ENCODE measurements at regions not wholly inside any gene's neighbourhood (a gene's known extent, or its start where the extent isn't known, plus 50 kb on each side); places are given as distances from the start of the nearest gene placed in this dataset.
"Not testable (repeated sequence)": the region's sequence is repeated elsewhere in the genome, so short reads cannot be mapped to it uniquely, and the experiment has no call there.

- no peak for DNase-seq (ENCODE audit: low read depth in 4 of 4, low spot score in 3 of 4)
Observed at GRCh38 chr11:97471480-97471879, 1081.7 kb downstream of the JRKL start.

DNA sequence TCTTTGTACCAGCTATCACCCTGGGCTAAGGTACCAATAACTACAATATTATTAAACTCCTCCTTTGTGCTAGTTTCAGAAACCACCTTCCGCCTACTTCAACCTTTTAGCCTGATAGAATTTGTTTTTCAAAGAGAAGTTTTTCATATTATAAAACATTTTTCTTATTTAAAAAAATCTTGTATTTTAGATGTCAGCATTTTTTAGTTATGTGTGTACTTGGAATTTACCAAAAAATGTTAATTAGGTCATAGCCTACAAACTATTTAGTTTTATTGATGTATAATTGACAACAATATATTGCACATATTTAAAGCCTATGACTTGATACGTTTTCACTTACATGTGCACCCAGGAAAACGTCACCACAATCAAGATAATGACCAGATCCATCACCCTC is 1097.6 kb downstream of the JRKL start:
- DNase-seq (ENCODE audit: low read depth in 4 of 4, low spot score in 3 of 4): no peak

DNA sequence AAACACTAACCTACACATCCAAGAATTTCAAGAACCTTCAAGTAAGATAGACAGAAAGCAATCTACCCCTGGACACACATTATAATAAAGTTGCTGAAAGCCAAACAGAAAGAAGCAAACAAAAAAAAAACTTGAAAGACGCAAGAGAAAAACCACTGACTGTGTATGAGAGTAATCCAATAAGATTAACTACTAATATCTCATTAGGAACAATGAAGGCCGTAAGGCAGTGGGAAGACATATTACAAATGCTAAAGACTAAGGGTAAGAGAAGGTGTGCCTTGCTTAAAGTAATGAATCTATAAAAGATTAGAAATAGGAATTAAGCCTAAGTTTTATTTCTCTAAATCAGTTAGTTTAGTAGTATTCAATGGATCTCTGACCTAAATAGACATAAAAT is 1109.1 kb downstream of the JRKL start:
- no peak for DNase-seq (ENCODE audit: low read depth in 4 of 4, low spot score in 3 of 4)

GRCh38 chr11:97502201-97502600 is 1112.4 kb downstream of the JRKL start:
- DNase-seq (ENCODE audit: low read depth in 4 of 4, low spot score in 3 of 4): no peak

- DNase-seq (ENCODE audit: low read depth in 4 of 4, low spot score in 3 of 4): no peak
Observed at GRCh38 chr11:97506076-97506759, 1116.4 kb downstream of the JRKL start.

DNA sequence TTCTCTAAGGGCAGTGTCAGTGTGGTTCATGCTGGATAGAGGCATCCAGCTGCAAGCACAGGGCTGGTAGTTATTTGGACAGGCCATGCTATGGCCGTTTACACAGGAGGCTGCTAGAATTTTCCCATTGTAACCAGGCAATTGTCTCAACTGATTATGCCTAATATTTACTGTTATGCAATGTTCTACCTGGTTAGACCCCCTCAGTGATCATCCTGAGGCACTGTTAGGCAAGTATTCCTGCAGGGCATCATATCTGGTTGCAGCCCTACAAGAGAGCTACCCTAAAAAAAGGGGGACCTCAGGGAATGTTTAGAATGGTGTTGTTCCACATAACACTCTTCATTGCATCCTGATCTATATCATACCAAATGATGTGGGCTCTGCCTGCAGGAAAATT is 1124.6 kb downstream of the JRKL start:
- DNase-seq (ENCODE audit: low read depth in 4 of 4, low spot score in 3 of 4): no peak

DNA sequence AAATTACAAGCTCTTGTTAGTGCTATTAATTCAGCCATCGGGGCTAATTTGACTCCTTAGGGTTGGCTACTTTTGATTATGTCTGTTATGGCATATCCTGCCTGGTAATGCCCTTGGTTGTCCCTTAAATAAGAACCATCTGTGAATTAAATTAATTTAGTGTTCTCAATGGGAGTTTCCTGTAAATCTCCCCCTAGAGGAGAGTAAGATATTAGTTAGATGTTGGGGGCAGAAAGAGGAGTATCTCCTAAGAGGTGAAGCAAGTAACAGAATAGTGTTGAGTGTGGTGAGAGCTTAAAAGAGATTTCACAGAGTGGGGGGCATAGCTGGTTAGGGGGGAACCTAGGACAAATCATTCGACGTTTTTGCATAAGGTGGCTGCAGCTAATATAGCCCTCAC is 1126.9 kb downstream of the JRKL start:
- DNase-seq (ENCODE audit: low read depth in 4 of 4, low spot score in 3 of 4): no peak

DNA sequence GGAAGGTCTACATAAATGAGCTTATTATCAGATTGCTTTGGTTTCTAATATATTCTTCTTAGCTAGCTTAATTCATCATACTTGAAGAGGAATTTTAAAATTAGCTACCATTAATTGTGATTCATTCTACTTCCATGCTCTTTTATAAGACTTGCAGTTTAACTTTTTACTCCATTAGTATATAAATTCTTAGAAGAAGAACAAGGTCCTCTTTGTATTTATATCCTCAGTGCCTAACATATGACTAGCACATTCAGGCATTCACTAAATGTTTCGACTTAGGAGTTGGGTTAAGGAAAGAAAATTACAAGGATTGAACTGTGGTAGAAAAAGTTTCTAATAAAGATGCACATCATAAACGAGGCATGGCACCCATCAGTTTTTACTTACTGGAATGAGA is 1135.5 kb downstream of the JRKL start:
- DNase-seq (ENCODE audit: low read depth in 4 of 4, low spot score in 3 of 4): no peak

GRCh38 chr11:97537407-97538150 is 1147.8 kb downstream of the JRKL start:
- no peak for DNase-seq (ENCODE audit: low read depth in 4 of 4, low spot score in 3 of 4)

DNA sequence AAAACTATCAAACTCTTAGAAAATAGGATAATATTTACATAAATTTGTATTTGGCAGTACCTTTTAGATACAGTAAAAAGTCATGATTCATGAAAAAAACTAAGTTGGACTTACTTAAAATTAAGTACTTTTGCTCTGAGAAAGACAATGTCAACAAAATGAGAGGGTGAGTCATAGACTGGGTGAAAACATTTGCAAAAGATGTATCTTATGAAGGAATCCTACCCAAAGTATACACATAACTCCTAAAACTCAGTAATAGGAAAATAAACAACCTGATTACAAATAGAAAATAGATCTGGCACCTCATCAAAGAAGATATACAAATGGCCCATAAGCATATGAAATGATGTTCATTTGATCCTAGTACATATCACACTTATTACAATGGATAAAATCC is 1154.6 kb downstream of the JRKL start:
- DNase-seq (ENCODE audit: low read depth in 4 of 4, low spot score in 3 of 4): no peak

DNA sequence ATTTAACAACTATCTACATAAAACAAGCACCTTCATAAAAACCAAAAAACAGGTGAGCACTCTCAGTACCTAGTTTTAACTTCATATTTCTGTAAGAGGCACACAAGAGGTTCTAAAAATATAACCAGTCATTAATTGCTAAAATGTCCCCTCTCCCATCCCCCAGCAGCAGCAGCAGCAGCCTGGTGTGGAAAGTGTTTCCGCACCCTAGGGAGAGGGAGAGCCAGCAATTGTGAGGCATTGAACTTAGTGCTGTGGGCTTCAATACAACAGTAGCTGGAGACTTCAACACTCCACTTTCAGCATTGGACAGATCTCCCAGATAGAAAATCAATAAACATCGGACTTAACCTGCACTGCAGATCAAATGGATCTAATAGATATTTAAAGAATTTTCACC is 1158.5 kb downstream of the JRKL start:
- no peak for DNase-seq (ENCODE audit: low read depth in 4 of 4, low spot score in 3 of 4)

DNA sequence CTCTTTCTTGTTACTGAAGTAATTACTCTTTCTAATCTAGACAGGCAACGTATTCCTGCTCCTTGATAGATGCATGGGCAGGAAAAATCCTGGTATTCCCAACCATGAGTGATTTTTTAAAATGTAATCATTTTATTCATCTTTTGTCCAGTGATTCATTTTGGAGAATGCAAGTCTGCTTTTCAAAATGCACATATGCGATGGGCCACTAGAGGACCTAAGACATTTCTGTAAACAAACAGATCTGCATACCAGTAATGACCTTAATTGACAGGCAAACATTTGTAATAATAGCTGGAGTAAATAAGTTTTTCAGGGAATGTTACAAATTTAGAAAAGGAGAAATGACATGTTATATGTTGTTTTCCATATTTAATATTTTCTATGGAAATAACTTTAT is 1167.6 kb downstream of the JRKL start:
- DNase-seq (ENCODE audit: low read depth in 4 of 4, low spot score in 3 of 4): no peak

DNA sequence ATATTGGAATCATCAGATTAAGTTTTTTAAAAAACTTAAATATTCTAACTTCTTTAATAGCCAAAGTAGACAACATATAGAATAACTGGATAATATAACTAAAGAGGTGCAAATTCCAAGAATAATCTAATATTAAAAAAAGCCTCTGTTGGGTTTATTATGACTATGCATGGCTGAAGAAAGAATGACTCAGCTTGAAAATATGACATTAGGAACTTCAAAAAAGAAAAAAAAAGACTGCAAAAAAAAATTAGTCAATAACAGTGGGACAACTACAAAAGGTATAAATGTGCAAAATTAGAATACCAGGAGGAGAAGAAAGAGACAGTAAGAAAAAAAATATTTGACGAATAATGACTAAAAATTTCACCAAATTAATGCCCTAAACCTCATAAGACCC is 1178.0 kb downstream of the JRKL start:
- DNase-seq (ENCODE audit: low read depth in 4 of 4, low spot score in 3 of 4): no peak

- DNase-seq (ENCODE audit: low read depth in 4 of 4, low spot score in 3 of 4): no peak
Observed at GRCh38 chr11:97570636-97571035, 1180.8 kb downstream of the JRKL start.

- not testable (repeated sequence) for DNase-seq (ENCODE audit: low read depth in 4 of 4, low spot score in 3 of 4)
Observed at GRCh38 chr11:97573771-97574170, 1184.0 kb downstream of the JRKL start.

- DNase-seq (ENCODE audit: low read depth in 4 of 4, low spot score in 3 of 4): no peak
Observed at GRCh38 chr11:97574976-97575665, 1185.3 kb downstream of the JRKL start.

DNA sequence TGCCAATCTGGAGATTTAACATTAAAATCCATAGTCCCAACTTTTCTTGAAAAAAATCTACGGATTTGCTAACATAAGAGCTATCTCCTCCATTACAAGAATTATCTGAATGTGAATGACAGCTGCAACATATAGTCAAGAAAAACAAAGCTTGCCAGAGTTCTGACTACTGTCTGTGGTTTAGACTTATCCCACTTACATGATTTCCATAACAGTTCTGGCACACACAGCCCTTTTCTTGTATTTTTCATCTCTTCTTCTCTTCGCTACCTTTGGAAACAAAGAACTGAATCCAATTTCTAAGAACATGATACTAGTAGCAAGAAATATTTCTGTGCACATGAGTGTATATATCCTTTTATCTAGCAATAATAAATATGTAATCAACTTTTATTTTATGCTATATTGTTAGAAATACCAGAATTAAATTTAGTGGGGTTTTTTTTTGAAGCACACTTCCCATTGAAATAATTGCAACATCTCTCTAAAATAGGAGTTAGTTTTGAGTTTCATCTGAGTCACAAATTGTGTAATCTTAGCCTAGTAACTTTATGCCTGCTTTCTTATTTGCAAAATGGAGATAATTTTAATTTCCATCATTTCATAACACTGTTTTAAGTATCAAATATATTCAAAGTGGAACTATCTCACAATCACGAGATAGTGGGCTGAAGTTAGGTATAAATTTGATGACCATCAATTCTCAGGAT is 1217.6 kb downstream of the JRKL start:
- no peak for DNase-seq (ENCODE audit: low read depth in 4 of 4, low spot score in 3 of 4)

DNA sequence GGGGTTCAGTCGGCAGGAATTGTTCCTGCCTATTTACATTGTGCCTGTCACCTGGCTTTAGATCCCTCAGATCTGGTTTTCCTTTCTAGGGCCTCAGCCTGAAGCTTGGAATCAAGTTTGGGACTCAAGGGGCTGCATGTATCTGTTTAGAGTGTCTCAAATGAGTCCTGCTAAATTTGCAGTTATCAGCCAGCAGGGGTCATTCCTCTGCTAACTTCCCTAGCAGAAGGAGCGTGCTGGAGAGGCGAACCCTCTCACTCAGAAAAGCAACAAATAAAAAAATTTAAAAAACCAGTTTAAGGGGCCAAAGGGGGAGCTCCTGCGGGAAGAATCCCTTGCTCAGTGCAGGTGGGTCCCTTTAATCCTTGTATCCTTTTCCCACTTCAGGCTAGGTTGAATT is 1220.2 kb downstream of the JRKL start:
- DNase-seq (ENCODE audit: low read depth in 4 of 4, low spot score in 3 of 4): no peak

GRCh38 chr11:97610854-97611253 is 1221.0 kb downstream of the JRKL start:
- no peak for DNase-seq (ENCODE audit: low read depth in 4 of 4, low spot score in 3 of 4)

DNA sequence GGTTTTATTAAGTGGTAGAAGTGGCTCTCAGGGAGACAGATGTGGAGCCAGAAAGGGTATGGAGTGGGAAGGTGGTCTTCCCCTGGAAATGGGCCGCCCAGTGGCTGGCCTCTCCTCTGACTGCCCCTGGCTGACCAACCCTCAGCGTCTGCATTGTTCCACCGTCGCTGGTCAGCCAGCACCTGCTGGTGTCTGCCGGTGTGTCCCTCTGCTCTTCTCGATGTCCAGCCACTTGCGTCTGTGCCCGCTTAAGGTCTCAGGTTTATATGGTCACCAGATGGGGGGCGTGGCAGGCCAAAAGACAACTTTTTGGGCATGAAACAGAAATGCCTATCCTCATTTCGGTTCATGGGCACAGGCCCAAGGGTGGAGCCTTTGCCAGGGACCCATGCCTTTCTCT is 1221.5 kb downstream of the JRKL start:
- no peak for DNase-seq (ENCODE audit: low read depth in 4 of 4, low spot score in 3 of 4)

- DNase-seq (ENCODE audit: low read depth in 4 of 4, low spot score in 3 of 4): no peak
Observed at GRCh38 chr11:97614606-97615005, 1224.8 kb downstream of the JRKL start.

All from left renal pelvis (tissue), 4 donors.